ENCODE measurements at regions not wholly inside any gene's neighbourhood (a gene's known extent, or its start where the extent isn't known, plus 50 kb on each side); places are given as distances from the start of the nearest gene placed in this dataset.

GRCh38 chr2:144078106-144078505, 441.8 kb downstream of the ZEB2 start:
- no peak for TF ChIP-seq CTCF (IDR thresholded peaks at IDR 0.05; ENCODE audit: low read length, missing control alignments)
- no peak overlapping the region for H3K4me3 ChIP-seq (replicated peaks; ENCODE audit: low read depth, low read length)
- DNase-seq (ENCODE audit: low read depth), result peak; percentile 61

- no peak for TF ChIP-seq CTCF (IDR thresholded peaks at IDR 0.05; ENCODE audit: low read length, missing control alignments)
- no peak overlapping the region for H3K4me3 ChIP-seq (replicated peaks; ENCODE audit: low read depth, low read length)
- DNase-seq (ENCODE audit: low read depth), result no peak
Measured at GRCh38 chr2:144074450-144074849, 445.5 kb downstream of the ZEB2 start.

GRCh38 chr2:144071461-144071860, 448.5 kb downstream of the ZEB2 start:
- no peak overlapping the region for H3K4me3 ChIP-seq (replicated peaks; ENCODE audit: low read depth, low read length)
- DNase-seq (ENCODE audit: low read depth), result peak; percentile 41
- TF ChIP-seq CTCF (IDR thresholded peaks at IDR 0.05; ENCODE audit: low read length, missing control alignments), result peak; percentile 33

GRCh38 chr2:144067506-144067905, 452.4 kb downstream of the ZEB2 start:
- DNase-seq (ENCODE audit: low read depth), result no peak
- TF ChIP-seq CTCF (IDR thresholded peaks at IDR 0.05; ENCODE audit: low read length, missing control alignments), result no peak
- no peak overlapping the region for H3K4me3 ChIP-seq (replicated peaks; ENCODE audit: low read depth, low read length)

- DNase-seq (ENCODE audit: low read depth), result no peak
- no peak for TF ChIP-seq CTCF (IDR thresholded peaks at IDR 0.05; ENCODE audit: low read length, missing control alignments)
- H3K4me3 ChIP-seq (replicated peaks; ENCODE audit: low read depth, low read length), result no peak overlapping the region
Measured at GRCh38 chr2:144063602-144064001, 456.3 kb downstream of the ZEB2 start.

GRCh38 chr2:144054911-144055310, 465.0 kb downstream of the ZEB2 start:
- no peak for TF ChIP-seq CTCF (IDR thresholded peaks at IDR 0.05; ENCODE audit: low read length, missing control alignments)
- no peak for DNase-seq (ENCODE audit: low read depth)
- no peak overlapping the region for H3K4me3 ChIP-seq (replicated peaks; ENCODE audit: low read depth, low read length)

- no peak overlapping the region for H3K4me3 ChIP-seq (replicated peaks; ENCODE audit: low read depth, low read length)
- TF ChIP-seq CTCF (IDR thresholded peaks at IDR 0.05; ENCODE audit: low read length, missing control alignments), result no peak
- DNase-seq (ENCODE audit: low read depth), result peak; percentile 4
Measured at GRCh38 chr2:144052083-144052482, 467.8 kb downstream of the ZEB2 start.

Data from fibroblast of pulmonary artery (primary cell).